Activated effector memory CD4-positive, alpha-beta T cell treated with Interleukin-2 at 50 U/mL for 16 hours (primary cell): ENCODE measurements at regions not wholly inside any gene's neighbourhood (a gene's known extent, or its start where the extent isn't known, plus 50 kb on each side); places are given as distances from the start of the nearest gene placed in this dataset.
"Not testable (repeated sequence)": the region's sequence is repeated elsewhere in the genome, so short reads cannot be mapped to it uniquely, and the experiment has no call there.

Experiments
- DNase-seq: peaks from one replicate; pipeline ENCODE4 v3.0.0-alpha.2; 2020

DNA sequence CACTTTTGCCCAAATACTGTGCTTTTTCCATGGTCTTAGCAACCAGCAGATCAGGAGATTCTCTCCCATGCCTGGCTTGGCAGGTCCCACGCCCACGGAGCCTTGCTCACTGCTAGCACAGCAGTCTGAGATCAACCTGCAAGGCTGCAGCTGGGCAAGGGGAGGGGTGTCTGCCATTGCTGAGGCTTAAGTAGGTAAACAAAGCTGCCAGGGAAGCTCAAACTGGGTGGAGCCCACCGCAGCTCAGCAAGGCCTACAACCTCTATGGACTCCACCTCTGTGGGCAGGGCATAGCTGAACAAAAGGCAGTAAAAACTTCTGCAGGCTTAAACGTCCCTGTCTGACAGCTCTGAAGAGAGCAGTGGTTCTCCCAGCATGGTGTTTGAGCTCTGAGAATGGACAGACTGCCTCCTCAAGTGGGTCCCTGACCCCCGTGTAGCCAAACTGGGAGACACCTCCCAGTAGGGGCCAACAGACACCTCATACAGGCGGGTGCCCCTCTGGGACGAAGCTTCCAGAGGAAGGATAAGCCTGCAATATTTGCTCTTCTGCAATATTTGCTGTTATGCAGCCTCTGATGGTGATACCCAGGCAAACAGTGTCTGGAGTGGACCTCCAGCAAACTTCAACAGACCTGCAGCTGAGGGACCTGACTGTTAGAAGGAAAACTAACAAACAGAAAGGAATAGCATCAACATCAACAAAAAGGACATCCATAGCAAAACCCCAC lies 132.8 kb upstream of the STARD13 start:
- DNase-seq, result not testable (repeated sequence)

DNA sequence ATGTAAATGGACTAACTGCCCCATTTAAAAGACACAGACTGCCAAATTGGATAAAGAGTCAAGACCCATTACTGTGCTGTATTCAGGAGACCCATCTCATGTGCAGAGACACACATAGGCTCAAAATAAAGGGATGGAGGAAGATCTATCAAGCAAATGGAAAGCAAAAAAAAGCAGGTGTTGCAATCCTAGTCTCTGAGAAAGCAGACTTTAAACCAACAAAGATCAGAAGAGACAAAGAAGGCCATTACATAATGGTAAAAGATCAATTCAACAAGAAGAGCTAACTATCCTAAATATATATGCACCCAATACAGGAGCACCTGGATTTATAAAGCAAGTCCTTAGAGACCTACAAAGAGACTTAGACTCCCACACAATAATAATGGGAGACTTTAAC lies 134.6 kb upstream of the STARD13 start:
- DNase-seq, result not testable (repeated sequence)

DNA sequence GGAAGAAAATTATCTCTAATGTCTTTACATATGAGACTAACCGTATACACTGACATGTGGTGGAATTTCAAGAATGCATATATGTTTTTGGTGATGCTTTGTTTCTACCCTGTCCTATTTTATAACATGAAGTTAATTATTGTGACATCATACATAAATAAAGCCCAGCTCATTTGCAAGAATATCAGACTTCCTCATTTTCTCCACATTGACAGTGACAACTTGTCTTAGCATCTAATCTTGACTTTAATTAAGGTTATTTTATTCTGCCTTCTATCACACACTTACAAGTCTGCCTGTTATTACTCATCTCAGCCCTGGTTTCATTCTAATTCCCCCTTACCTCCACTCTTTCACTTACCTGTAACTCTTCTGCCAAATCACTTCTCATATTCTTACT lies 140.6 kb upstream of the STARD13 start:
- no peak for DNase-seq

DNA sequence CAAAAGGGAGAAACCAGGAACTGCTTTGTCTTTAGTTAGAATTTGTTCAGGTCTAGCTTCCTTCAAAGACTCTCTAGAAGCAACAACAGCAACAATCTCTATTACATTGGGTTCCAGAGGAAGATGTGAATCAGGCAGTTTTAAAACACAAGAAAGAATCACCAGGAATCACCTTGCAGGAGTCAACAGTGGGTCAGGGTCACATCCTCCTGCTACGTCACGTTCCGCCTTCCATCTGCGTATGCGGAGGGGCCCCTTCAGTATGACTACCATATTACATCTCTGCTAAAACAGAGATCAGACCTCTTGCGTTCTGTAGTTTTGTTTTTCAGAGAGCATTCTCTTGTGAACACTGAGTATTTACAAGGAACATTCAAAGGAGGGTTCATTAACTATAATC lies 147.8 kb upstream of the STARD13 start:
- DNase-seq, result no peak

DNA sequence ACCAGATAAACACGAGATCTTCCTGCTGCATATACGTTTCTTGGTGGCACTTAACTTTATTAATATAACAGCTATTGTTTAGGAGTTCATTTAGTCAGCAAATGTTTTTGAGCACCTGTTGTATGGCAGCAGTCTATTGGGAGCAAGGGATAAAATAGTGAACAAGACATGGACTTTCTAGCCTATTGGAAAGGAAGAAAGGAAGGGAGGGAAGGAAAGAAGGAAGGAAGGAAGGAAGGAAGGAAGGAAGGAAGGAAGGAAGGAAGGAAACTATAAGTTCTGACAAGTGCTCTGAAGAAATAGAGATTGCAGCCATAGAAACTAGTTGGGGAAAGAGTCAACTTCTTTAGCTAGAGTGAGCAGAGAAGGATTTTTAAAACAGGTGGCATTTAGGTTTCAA lies 149.1 kb upstream of the STARD13 start:
- DNase-seq, result no peak

DNA sequence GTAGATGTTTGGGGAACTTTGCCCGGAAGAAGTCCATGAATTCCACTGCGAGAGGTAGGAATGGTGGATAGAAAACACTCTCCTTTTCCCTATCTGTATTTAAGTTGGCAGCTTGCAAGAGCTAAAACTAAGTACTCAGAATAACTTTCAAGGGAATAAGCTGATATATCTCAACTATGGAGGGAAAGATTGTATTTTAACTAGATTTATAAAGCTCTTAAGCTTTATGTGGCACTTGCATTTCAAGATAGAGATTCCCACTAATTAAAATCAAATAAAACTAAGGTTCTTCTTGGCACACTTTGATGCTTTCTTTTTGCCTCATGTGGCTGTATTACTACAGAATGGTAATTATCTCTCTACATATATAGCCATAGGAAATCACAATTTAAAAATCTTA lies 149.7 kb upstream of the STARD13 start:
- DNase-seq, result no peak

DNA sequence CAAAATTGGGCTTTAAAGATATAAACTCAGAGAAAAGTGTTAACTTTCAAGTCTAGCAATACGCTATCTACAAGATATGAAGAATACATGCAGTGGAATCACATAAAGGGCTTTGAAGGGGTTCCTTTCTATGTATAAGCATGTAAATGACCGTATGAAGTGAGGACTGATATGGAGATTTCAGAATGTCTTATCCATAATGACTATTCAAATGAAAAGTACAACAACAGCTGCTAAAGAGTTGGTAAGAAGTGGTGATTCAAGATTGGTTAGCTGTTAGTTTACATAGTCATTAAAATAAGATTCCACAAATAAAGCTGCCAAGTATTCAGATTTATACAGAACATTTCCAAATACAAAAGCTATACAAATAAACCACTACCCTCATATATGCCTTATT lies 153.4 kb upstream of the STARD13 start:
- DNase-seq, result no peak

DNA sequence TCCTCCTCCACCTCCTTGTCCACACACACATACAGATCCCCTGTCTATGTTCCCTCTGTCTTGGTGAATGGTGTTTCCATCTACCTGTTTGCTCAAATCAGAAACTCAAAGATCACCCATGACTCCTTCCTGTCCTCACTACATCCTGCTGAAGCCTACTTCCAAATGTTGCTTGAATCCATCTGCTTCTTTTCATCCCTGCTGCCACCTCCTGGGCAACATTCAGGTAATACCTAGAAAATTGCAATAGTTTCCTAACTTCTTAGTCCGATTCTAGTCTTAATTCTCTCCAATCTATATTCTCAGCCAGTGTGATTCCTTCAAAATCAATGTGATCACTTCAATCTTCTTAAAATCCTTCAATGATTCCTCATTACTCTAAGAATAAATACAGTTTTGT lies 155.5 kb upstream of the STARD13 start:
- DNase-seq, result no peak

DNA sequence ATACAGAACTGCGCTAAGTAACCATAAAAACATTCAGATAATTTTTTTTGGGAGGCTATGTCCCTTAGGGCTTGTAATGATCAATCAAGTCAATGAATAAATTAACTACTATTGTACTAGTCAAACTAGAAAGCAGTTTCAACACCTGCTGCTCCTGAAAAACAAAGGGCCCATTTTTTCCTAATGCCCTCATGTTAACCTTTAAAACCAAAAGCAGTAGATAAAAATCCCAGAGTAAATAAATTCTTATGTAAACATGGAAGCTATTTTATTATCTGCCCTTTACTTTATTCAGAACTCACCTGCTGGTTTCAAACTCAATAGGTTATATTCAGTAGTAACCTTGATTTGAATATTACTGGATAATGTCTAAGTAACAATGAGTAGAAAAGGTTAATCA lies 159.5 kb upstream of the STARD13 start:
- DNase-seq, result no peak

DNA sequence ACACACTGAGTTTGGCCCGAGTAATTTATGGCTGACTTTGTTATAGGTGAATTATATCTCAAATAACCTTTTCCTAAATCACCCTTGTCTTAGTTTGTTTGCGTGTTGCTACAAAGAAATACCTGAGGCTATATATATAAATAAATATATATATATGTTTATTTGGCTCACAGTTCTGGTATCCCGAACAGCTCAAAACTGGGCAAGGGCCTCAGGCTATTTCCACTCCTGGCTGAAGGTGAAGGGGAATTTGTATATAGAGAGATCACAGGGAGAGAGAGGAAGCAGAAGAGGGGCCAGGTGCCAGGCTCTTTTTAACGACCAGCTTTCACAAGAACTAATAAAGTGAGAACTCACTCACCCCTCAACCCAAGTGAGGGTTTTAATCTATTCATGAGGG lies 159.9 kb upstream of the STARD13 start:
- DNase-seq, result no peak

DNA sequence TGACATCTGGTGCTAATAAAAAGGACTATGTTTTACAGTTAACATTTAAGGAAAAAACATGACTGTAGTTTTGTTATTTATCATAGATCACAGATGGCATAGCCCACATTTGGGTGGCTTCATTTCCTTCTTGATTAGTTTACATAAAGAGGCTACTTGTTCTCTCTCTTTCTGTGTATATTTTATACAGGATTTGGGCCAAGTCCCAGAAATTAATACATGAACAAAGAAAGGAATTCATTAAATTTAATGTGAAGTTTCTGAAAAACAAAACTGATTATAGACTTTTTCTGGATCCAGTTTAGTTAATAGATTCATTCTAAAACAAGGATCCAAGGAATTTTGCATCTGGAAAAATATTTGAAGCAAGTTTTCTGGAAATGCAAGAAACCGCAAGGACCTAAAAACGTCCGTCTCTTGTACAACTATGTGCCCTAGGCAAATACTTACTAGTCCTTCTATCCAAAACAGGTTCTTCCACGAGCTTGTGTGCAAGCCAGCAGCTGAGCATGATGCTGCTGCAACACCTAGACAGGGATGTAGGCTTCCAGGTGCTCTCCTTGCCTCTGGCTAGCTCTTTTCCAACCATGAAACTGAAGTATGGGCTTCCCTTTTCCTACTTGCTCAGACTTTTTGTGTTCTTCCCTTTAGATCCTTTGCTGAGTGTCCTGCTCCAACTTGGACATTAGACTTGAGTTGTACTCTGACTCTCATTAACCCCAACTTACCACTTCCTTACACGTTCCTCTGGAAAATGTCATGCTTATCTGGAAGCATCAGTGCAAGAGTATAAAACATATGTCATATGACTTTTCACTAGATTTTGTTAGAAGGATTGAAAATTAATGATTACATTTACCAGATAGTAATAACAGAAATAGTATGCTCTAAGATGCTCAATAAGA lies 161.5 kb upstream of the STARD13 start:
- no peak for DNase-seq

DNA sequence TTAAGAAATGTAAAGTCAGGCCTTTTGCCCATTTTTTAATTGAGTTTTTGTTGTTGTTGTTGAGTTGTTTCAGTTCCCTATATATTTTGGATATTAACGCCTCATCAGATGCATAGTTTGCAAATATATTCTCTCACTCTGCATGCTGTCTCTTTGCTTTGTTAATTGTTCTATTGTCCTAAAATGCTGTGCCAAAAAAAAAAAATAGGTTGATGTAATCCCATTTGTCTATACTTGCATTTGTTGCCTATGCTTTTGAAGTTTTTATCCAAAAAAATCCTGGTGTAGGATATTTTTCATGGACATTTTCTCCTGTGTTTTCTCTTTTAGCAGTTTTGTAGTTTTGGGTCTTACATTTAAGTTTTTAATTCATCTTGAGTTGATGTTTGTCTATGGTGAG lies 163.3 kb upstream of the STARD13 start:
- no peak for DNase-seq

DNA sequence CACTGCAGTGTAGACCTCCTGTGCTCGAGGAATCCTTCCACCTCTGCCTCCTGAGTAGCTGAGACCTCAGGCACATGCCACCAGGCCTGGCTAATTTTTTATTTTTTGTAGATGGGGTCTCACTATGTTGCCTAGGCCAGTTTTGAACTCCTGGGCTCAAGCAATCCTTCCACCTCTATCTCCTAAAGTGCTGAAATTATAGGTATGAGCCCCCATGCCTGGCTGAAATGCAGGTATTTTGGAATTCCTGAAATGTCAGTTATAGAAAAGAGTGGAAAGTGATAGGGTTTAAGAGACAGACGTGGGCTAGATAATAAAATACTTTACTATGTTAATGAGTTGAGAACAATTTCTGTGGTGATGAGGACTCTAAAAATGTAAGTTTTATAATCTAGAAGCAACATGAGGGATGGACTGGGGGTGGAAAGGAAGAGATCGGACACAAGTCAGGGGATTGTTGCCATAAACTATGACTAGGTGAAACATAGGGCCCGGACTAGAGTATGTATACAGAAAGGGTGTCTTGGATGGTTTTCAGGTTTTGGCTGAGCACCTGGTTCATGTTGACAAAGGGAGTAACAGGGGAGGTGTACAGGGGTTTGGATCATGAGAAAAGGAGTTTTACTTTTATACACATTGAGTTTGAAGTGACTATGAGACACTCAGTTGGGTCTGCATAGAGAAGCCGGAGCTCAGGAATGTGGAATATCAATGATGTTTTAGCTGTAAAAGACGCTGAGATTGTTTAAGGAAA lies 165.6 kb upstream of the STARD13 start:
- DNase-seq, result no peak

DNA sequence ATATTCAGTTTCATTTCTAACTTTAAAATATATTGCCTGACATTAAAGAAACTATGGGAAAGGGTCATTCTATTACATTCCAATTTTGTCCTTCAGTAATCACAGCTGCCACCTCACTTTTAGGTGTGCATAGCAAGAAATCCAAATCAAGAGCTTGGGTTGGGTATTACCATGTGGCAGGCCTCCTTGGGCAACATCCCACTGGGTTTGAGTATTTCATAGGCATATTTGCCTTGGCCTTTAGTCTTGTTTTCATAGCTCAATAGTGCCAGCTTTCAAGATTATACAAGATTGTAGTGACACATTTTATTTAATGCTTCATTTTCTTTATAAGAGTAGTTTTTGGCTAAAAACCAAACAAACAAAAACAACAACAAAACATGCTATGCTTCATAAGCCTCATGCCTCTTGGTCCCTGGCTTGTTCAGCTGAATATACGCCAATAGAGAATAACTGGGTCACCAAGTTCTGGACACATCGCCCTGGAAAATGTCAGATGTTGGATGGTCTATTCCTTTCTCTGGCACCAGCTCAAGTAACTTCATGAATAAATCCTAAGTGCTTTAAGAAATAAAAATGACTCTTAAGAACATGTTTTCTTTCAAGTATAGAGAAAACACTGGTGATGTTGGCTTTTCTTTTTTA lies 167.4 kb upstream of the STARD13 start:
- no peak for DNase-seq

DNA sequence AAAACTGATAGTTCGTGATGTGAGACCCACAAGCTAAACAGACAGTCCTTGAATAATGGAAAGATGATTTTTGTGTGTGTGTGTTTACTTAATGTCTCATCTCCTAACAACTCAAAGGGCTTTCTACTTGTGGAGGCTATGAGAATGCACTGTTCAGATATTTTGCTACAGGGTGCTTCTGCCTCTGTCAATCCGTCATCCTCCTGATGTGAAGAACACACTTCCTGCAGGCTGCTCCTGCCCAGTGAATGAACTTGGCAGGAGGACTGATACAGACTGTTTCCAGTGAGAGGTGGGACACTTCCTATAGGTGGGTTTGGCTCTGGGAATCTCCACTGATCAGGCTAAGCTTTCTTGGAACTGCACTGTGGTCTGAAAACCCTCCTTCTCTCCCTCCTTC lies 168.4 kb upstream of the STARD13 start:
- DNase-seq, result no peak

DNA sequence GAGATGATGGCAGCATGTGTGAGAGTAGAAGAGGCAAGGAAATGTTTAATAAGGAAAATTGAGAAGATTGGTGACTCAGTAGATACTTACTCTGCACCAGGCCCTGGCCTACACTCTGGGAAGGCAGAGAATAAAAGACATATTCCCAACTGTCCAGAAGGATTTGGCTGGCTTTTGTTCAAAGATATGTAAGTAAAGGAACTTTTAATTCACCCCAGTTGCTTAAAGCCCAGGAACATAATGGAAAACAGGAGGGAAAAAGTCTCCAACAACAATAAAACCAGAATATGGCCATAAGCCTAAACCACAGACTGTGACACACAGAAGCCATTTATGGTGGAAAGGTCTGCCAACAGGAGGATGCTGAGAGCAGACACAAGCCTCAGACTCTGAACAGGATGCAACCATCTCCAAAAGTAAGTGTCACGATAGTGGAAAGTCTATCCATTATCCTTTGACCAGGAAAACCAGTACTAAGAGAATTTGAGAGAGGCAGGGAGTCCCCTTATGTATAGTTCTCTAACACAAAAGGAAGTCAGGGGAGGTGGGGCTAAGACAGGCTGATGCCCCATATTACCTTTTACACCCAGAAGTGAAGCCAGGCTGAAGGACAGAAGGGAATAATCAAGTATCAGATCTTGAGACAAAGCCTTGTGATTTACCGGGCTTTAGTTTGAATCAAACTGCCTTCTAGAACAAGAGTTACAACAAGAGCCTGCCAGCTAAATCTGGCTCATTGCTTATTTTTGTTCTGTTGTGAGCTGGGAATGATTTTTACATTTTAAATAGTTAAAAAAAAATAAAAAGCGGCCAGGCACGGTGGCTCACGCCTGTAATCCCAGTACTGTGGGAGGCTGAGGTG lies 169.5 kb upstream of the STARD13 start:
- DNase-seq, result no peak

DNA sequence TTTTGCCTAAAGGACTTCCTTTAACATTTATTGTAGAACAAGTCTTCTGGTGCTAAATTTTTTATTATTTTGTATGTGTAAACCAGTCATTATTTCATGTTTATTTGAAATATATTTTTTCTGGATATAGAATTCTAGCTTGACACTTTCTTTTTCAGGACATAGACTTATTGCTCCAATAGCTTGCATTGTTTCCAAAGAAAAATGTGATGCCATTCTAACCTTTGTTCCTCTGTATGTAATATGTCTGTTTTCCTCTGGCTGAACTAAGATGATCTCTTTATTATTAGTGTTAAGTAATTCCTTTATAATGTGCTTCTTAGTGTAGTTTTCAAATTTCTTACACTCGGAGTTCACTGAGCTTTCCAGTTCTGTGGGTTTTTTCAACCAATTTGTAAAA lies 174.1 kb upstream of the STARD13 start:
- DNase-seq, result no peak

DNA sequence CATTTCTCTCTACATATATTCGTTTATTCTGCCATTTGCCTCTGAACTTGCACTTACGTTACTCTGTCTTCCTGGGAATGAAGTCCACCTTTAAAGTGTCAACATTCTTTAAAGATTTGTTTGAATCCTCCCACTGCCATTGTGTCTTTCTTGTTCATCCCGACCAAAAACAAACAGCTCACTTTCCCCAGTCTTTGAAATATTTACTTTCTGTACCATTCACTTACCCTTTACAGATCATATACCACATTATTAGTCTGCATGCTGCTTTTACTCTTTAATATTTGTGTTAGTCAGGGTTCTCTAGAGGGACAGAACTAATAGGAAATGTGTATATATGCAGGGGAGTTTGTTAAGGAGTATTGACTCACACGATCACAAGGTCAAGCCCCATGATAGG lies 176.6 kb upstream of the STARD13 start:
- DNase-seq, result no peak

DNA sequence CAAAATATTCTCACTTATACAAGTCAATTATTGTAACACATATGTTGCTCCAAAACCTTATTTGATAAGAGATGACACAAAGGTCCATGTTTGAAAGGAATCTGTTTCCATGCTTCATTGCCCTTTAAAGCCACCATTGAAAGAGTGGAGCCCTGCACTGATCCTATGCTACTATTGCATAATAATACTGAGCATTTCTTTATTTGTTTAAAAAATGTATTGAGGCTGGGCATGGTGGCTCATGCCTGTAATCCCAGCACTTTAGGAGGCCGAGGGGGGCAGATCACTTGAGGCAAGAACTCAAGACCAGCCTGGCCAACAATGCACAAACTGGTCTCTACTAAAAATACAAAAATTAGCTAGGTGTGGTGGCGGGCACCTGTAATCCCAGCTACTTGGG lies 178.8 kb upstream of the STARD13 start:
- DNase-seq, result no peak

DNA sequence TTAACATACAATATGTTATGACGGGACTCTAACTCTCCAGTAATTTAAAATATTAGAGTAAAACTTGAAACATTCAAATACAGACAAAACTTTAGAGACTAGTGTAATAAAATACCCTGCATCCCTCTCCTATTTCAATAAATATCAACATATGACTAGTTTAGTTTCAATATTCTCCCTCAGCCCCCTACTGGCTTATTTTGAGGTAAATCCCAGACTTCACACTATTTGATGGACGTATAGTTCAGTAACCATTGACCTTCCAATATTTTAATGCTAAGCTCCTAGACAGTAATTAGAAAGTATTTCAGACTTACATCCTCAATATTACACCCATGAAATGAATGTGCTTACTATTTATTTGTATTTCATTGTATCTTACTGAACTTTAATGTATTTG lies 180.7 kb upstream of the STARD13 start:
- no peak for DNase-seq

DNA sequence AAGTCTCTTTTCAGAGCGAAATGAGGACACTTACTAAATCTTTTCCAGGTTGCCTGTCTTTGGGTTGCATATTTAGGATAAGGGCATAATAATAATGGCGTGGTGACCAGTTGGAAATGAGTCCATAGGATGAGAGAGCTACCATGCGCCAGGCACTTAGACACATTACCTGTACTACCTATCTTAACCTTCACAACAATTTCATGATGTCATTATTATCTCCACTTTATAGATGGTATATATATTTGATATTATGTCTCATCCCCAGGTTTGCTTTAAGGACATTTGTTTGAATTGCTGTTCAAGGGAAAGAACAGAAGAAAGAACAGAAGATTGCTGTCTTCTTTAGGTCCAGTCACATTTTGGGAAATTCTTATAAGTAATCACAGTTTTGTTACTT lies 182.0 kb upstream of the STARD13 start:
- no peak for DNase-seq

DNA sequence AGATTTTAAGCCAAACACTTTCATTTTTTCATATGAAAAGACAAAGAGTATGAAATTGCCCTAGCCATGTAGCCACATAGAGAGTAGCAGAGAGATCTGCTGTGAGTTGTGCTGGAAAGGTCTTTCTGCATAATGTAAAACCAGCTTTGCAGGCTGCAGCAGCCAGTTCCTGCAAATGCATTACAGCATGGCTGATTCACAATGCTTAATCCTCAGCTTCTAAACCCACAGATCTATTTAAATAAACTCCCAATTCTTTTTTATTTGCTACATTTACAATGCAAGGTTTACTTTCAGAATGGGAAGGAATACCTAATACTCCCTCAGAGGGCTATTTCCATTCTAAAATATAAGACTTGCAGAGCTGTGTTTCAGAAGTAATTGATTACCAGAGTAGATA lies 185.6 kb upstream of the STARD13 start:
- no peak for DNase-seq
